COR-L47 (cell line): ENCODE measurements at regions not wholly inside any gene's neighbourhood (a gene's known extent, or its start where the extent isn't known, plus 50 kb on each side); places are given as distances from the start of the nearest gene placed in this dataset.

Experiments used
- DNase-seq: peaks from one replicate; lab custom pipeline; 2025; lab: John Stamatoyannopoulos, UW

DNA sequence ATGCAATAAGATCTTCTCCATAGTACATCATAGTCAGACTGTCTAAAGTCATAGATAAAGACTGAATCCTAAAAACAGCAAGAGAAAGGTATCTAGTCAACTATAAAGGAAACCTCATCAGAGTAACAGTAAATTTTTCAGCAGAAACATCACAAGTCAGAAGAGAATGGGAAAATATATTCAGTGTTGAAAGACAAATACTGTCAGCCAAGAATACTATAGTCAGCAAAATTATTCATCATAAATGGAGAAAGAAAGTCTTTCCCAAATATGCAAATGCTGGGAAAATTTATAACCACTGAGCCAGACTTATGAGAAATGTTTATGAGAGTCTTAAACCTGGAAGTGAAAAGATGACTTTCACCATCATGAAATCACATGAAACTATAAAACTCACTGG, 136.7 kb downstream of the KDR start:
- DNase-seq: no peak

DNA sequence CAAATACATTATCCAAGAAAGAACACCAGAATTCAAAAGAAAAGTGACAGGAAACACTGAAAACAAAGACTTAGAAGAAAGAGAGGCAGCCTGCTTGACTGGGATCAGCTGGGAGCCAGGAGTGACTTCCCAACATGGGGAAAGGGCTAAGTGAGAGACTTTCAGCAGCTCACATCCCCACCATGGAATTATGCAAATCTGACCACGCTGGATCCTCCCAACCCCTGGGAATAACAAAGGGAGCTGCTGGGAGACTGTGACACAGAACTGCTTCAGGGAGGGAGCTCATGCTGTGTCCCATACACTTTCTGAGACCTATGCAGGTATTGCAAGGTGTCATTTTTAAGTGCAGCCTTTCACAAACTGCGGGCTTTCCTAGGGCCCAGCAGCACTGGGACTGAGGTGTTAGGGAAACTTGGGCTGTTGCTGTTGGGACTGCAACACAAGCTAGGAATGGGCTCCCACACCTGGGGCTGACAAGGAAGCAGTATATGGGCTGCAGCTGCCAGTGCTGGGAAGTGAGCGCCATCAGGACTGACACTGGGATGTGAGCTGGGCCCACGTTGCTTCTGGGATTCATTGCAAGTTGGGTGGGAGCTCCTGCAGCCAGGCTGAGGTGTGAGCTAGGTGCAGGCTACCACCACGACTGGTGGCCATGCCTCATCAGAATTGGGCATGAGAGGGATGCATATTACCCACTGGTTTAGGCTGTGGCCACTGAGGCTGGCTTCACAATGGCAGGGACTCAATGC, 139.1 kb downstream of the KDR start:
- DNase-seq: no peak

DNA sequence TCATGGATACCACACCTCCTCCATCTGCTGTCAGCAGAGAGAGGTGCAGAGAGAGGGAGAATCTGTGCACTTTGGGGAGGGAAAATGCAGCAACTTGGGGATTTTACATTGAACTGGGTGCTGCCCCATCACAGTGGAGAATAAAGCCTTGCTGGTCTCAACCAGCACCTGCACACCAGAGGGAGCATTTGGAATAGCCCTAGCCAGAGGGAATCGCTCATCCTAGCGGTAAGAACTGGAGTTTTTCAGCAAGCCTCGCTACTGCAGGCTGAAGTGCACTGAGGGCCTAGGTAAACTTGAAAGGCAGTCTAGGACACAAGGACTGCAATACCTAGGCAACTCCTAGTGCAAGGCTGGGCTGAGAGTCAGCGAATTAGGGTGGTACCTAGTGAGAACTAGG, 148.7 kb downstream of the KDR start:
- no peak for DNase-seq

DNA sequence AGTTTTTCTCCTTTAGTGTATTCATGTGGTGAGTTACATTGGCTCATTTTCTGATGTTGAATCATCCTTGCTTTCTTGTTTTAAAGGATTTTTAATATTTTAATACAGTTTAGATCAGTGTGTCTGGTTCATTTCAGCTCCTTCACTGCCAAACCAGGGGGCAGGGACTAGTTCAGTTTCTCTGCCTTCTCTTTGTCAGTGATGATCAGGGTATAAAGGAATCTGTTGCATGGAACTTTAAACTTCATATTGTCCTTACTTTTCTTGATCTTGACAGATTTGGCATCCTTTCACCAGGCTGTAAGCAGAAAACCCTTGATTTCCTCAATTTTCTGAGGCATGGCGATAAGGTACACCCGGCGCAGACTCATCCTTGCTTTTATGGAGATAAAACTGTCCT, 149.4 kb downstream of the KDR start:
- no peak for DNase-seq

DNA sequence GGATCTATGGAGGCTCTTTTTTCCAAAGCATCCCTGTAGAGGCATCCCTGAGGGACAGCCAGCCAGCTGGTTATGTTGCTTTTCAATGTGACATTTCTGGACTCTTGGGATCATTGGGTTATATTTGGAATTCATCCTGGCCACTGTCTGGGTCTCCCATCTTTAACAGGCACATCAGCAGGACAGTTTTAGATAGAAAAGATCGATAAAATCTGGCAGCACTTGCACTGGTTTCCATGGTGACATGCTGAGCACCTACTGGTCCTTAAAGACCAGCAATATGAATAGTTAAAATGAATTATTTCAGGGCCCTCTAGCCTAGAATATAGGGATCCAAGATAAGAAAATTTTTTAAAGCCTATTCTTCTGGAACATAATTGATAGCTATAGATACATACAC, 151.6 kb downstream of the KDR start:
- no peak for DNase-seq

DNA sequence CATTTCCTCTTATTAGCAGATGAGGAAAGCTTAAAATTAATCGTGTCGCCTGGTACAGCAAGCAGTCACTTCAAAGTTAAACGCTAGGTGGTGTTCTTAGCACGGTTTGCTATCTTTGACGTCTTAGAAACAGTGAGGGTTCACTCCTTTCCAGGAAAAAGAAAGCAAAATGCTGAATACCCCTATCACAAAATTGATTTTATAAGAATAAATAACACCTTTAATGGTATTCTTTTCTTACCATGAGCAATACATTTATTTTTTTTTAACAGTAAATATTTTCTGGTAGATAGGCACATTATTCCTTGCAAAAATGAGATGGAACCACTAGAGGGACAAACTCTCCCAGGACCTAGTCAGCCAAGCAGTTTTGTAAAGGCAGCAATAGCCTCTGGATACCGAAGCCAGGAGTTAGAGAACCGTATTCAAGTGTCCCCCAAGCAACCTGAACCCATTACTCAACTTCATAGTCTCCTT, 153.9 kb downstream of the KDR start:
- DNase-seq: peak; percentile 16

DNA sequence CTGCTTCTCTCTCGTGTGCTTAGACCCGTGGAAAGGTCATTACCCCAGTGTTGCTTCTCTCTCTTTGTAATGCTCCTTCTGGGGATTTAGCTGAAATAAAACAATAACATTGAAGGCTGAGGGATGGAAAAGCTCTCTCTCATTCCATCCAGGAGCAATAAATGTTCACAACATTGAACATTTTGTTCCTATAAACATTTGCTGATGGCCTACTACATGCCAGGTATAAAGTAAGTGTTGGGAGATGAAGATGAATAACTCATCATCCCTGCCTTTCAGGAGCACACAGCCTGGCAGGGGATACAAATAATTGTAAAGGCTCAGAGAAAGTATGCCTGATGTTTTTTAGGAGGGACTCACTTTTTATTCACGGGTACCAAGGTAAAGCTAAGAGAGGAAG, 158.1 kb downstream of the KDR start:
- DNase-seq: no peak

DNA sequence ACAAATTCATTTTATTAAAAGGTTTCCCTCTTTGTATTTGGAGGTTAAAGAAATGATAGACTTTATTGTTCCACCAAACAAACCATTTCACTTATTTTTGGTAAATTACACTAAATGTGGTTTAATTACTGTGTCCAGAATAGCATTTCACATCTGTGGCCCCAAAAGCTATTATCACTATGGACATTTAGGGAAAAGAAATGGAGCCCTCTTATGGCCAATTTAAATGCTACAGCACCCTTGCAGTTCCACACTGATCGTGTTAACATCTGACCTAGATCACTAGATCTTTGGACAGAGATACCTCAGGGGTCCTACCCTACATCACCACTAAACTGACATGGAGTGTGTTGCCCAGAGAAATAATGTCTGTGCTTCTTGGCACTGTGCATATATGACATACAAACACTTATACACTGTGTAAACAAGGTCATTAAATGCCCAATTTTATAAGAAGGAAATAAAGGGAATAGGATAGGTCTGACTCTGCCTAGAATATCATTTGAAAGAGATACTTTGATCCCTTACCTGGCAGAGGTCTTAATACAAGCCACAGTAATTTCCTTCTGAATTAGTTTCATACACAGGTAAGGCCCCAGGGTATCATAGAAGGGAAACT, 163.9 kb downstream of the KDR start:
- peak; percentile 34 for DNase-seq

DNA sequence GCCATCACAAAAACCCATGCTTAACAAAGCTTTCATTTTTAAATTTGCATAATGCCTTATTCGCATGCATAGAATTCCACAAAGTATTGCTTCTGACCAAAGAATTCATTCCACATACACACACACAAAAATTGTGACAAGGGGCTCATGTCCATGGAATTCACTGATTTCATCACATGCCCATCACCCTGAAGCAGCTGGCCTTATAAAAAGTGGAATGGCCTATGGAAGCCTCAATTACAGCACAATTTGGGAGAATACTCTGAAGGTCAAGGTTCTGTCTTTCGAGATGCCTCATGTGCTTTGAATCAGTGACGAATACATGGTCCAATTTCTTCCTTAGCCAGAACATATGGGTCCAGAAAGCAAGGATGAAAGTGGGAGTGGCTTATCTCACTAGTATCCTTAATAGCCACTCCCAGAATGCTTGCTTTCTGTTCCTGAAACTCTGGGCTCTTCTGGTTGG, 165.7 kb downstream of the KDR start:
- no peak for DNase-seq

DNA sequence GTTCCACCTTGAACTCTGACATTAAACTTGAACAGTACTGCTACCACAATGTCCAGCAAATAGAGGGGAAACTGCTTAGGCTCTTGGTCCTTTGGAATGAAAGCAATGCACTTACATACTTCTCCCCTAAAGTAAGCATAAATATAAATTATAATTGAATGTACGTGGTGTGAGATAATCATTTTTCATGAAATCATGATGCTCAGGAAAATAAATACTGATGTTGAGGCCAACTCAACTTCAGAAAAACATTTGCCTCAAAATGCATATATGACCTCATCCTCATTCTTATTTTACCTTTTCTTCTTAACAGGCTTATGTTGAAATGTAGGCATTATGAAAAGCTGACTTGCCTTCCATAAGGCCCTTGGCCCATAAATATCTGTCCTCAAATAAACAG, 166.3 kb downstream of the KDR start:
- DNase-seq: no peak

DNA sequence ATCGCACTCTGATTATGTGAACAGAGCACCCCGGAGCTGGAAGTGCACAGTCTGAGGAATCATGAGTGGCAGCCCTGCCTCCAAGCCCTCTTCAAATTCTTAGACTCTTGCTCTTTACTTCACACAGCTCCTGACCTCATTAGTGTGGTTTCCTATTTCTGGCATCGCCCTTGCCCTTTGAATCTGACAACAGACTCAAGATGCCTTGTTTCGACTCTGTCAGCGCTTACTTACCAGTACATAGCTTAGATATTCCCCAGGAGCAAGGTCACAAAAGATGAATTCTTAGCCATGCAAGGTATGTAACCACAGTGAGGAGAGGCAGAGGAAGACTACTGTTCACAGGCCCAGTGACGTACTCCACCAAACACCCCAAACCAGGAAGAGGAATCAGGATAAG, 167.2 kb downstream of the KDR start:
- DNase-seq: no peak

DNA sequence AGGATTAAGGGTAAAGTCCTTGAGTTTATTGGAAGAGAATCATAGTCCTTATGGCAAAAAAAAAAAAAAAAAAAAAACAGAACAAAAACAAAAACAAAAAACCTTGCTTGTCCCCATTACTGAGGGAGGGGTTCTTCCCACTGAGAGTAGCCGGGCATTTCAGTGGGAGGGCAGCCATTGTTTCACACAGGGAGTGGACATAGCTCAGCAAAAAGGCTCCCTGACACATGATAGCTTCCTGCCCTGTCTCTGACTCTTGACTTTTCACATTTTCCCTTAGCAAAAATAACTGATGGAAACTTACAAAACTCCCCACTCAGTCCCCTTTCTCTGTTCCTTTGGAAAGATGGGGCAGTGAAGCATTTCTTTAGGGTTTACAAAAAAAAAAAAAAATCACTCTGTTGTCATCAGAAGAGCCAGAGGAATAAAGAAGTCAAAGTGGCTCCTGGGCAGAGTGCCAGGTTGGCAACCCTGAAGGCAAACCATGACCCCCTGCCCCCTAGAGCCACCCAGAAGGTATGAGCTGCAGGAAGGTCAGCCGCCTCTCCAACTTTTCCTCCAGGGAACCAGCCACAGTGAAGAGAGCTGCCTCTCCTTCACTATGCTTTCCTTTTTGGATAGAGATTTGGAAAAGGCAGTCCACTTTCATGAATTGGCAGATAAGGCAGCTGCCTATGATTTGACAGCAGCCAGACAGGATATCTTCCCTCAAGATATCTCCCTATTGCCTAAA, 170.6 kb downstream of the KDR start:
- DNase-seq: no peak

DNA sequence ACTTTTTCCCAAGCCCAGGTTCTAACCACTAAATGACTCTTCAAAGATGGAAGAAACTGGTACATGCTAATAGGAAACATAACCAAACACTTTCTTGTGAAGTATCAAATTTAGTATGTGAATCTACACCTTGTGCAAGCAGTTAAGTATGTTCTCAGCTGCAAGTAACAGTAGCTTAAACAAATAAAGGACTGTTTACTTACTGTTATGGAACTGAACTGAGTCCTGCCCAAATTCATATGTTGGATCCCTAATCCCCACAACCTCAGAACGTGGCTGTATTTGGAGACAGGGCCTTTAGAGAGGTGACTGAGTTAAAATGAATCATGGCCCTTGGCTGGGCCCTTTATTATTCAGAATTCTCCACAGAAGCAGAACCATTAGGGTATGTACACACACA, 178.7 kb downstream of the KDR start:
- DNase-seq: no peak

DNA sequence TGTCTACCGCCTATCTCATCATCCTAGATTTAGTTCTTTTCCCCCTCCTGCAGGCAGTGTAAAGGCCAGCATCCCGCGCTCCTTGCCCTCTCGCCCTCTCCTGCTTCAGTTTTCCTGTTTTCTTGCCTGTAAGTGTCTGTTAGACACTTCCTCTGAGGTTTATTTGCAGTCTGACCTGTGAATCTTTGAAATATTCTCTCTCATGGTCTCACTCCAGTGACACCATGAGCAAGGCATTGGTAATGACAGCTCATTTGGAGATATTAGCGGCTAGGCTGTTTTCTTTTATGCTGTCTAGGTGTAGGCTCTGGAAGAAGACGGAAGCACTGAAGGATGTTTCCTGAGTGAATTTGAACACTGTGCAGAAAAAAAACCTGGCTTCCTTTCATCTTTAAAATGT, 179.6 kb downstream of the KDR start:
- DNase-seq: no peak

DNA sequence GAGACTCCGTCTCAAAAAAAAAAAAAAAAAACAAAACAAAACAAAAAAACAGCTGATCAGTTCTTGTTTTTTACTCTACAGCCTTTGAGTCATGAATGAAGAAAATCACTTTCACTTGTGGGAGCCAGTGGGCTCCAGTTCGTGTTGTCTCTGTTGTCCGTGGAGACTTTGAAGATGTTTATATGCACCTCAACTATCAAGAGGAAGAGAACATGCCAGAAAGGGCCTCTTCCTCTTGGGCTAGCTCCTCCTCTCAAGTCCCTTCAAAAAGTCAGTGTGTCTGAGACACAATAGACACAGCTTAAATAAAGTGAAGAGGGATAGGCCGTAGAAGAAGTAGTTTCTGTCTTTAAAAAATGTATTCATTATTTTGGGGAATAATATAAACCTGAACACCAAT, 182.7 kb downstream of the KDR start:
- no peak for DNase-seq

DNA sequence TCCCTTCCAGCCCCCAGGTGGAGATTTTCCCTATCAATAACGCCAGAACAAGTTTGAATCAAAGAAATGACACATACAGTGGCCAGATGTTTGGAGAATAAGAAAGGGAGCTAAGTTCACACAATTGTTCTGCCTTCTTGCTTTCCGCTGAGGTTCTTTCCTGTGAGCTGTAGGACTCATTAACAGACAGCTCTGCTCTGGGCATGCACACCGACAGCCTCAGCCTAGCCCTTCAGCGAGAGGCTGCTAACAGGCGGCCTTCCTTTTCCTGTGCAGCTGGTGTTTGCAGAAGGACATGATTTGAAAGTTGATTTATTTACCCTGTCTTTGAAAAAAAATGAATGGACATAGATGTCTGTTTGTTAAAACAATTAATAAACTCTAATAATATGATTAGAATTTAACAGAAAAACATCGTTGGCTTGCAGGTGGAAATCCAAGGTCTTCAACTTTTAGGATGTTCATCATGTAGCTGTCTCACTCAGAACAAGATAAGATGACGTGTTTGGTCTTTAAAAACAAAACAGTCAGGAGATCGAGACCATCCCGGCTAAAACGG, 183.3 kb downstream of the KDR start:
- no peak for DNase-seq

DNA sequence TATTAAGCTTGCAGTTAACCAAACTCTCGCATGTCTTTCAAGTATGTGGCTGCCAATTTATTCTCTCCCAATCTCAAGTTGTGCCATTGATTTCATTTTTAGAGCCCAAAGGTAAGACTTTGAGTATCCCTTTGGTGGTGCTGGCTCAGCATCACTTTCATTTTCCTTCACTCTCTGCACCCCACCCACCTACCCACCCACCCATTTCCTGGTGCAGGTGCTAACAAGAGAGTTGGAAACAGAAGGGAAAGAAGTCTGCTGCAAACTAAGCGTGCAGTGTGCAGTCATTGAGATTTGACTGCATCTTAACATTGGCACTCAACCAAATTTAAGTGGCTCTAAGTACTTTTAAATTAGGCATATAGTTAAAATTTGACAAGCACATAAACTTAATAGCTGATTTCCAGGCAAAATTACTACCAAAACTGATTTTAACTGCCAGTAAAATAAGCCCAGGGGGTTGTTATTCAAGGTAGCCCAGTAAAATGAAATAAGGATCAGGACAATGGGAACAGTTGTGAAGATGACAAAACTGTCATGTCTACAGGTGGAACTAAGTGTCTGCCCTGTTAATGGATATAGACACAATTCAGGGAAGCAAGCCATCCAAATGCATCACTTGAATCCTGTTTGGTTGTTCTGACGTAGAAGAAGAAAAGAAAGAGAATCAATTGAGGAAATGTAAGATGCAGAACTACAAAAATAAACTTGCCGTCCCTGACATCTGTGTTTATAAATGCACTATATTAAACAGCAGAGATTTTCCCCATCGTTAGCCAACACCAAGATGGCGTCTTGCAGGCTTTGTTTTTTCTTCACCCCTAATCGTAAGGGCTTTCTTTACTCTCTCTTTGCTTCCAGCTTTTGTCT, 184.2 kb downstream of the KDR start:
- DNase-seq: no peak

DNA sequence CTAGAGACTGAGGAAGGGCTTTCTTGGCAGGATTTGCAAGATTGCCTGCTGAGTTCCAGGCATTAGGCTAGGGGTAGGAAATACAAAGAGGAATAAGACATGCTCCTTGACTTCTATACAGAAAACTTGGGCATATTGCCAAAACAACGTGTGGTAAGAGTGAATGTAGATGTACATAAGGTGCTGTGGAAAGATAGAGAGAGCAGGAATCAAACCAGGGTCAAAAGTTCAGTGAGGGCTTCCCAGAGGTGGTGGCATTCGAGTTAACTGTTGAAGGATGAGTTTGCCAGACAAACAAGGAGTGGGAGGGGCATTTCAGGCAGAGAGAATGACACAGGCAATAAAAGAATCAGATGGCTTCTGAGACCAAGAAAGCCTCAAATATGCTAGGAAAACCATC, 187.9 kb downstream of the KDR start:
- DNase-seq: no peak

DNA sequence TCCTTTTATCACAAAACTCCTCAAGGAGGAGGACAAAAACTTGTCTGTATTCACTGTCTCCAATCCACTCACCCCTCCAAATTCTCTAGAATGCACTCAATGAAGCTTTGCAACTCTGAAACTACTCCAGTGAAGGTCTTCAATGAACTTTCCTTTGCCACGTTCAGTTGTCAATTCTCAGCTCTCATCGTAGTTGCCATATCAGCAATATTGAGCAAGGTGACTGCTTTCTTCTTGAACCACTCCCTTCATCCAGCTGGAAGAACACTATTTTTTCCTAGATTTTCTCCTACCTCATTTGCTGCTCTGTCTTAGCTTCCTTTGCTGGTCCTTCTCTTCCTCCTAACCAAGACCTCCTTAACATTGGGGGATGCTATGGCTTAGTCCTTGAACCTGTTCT, 191.8 kb downstream of the KDR start:
- DNase-seq: no peak

DNA sequence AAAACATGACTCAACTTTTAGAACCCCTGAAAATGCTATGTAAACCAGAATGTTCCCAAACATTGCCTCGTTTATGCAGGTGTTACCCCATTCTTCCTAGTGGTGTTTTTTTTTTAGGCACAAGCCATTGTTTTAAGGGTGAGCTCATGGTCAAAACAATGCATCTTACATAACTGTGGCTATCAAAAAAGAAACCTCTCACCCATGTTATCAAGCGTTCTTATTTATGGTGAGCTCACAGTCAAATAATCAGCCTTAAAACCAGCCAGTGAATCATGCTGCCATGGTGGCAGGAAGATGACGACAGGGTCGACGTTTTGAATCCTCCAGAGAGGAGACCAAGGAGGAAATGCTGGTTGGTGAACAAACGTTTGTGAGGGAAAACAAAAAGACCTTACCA, 195.2 kb downstream of the KDR start:
- no peak for DNase-seq

DNA sequence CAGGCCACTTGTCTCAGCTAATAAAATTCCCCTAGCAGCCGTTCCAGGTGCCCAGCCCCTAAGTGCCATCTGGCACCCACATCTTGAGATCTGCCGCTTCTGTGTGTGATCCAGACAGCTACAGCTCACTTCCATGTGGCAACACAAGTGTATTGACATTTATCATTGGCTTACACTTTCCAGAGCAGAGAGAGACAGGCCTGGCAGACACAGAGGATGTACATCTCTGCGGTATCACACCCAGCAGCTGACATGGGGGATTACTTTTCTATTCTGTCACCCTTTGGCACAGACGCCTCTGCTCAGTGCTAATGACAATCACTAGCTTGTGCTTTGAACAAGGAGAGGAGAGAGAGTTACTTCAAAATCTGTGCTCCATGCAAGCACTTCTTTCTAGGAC, 195.9 kb downstream of the KDR start:
- DNase-seq: no peak

DNA sequence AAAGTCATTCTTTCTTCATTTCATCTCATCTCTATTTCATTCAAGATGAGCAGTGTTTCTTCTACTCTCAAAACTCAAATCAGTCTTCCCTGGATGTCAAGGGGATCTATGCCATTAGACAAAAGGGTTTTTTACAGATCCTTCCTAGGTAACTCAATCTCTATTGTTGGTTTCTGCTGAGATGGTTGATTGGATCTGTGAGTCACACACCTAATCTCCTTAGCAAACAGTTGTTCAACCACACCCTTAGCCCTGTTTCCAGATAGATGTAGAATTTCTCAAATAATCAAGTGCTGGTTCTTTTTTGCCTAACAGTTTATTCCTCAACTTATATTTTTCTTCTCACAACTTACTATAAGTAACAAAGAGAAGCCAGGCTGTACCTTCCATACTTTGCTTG, 200.5 kb downstream of the KDR start:
- no peak for DNase-seq
